Lung (tissue), 11 donors: ENCODE measurements at regions not wholly inside any gene's neighbourhood (a gene's known extent, or its start where the extent isn't known, plus 50 kb on each side); places are given as distances from the start of the nearest gene placed in this dataset.

Source experiments
- ATAC-seq: fragments of 200-7000 bp; cut with Tn5 transposase; one replicate; pipeline ENCODE4 v1.9.1; 2020; ENCODE audit warnings: moderate number of reproducible peaks; ENCODE audit not compliant: insufficient read depth, low FRiP score
- DNase-seq, 3 donors: peaks; one replicate each; pipeline ENCODE4 v3.0.0-alpha.2; 2013 to 2017
- H3K27ac ChIP-seq, 2 donors: one replicate each; pipeline ENCODE4 v1.5.1; 2013; ENCODE audit warnings: mild to moderate bottlenecking in 2 of 2, moderate library complexity in 2 of 2, control low read depth in 1 of 2, inconsistent platforms in 1 of 2, low read depth in 1 of 2, low read length in 1 of 2
- H3K27me3 ChIP-seq, 3 donors: one replicate each; pipeline ENCODE4 v1.5.1; 2013; ENCODE audit warnings: low read length in 2 of 3; ENCODE audit not compliant: control insufficient read depth in 3 of 3, insufficient read depth in 3 of 3
- H3K36me3 ChIP-seq, 4 donors: one replicate each; pipeline ENCODE4 v1.5.1; 2013; ENCODE audit warnings: low read length in 4 of 4, mild to moderate bottlenecking in 1 of 4, moderate library complexity in 1 of 4; ENCODE audit not compliant: control insufficient read depth in 4 of 4, insufficient read depth in 4 of 4
- H3K4me1 ChIP-seq, 5 donors: one replicate each; pipeline ENCODE4 v1.5.1; 2013; ENCODE audit warnings: low read length in 5 of 5, mild to moderate bottlenecking in 2 of 5, moderate library complexity in 1 of 5; ENCODE audit not compliant: control insufficient read depth in 5 of 5, insufficient read depth in 5 of 5
- H3K4me3 ChIP-seq: one replicate; pipeline ENCODE4 v1.5.1; 2013; ENCODE audit warnings: mild to moderate bottlenecking, control low read depth, moderate library complexity
- H3K9ac ChIP-seq, 2 donors: one replicate each; pipeline ENCODE4 v1.5.1; 2013; ENCODE audit warnings: low read length in 2 of 2, control low read depth in 1 of 2; ENCODE audit not compliant: insufficient read depth in 1 of 2
- H3K9me3 ChIP-seq, 4 donors: one replicate each; pipeline ENCODE4 v1.5.1; 2013; ENCODE audit warnings: low read length in 3 of 4, mild to moderate bottlenecking in 1 of 4, moderate library complexity in 1 of 4; ENCODE audit not compliant: control insufficient read depth in 4 of 4, insufficient read depth in 3 of 4
- WGBS, 2 donors: extraction: QIAGEN DNeasy Blood & Tissue Kit; methylation state at CpG; one replicate each; pipeline ENCODE4 v1.1.7; 2013; 5-methylcytosine and 5-hydroxymethylcytosine counted together
- TF ChIP-seq, protein P1 (sequence below): IDR thresholded peaks from 2 replicates; pipeline ENCODE4 v1.5.1; 2012; ENCODE audit warnings: mild to moderate bottlenecking; ENCODE audit errors: control extremely low read depth, extremely low read depth
- donor health status: control.
- donor health status: control.
- donor health status: Bipolar disorder and iron deficiency.
- donor health status: healthy.
- donor health status: DM: yes; HTN: yes; CAD: no.

DNA sequence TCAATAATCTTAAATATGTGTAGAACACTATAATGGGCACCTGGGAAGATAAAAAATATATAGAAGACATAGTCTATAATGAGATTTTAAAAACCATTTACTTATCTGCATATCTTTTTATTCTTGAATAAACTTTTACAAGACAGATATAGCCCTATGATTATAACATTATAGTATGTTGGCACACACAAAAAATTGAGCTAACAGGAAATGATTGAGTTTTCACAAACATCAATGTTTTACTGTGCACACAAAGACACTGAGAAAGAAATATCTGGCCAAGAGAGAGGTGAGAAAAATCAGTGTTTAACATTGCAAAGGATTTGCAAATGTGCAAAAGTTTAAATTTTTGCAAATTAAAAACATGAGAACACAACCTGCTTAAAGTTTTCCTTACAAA lies 124.3 kb downstream of the BBS10 start:
- ATAC-seq: no peak
- Histone ChIP-seq H3K4me1 (peaks cover 0 to 4% (median 0%) of the 10 kb centered on the region in 5 donors), H3K9me3 (peaks cover 0 to 2% (median 0%) of the 10 kb centered on the region in 4 donors), H3K4me3 (no peak overlapping the region), H3K9ac (no peak overlapping the region), H3K27ac (no peak overlapping the region), H3K36me3 (no peaks in the 10 kb centered on the region), H3K27me3 (no peaks in the 10 kb centered on the region)
- no peak for DNase-seq
- TF ChIP-seq, protein P1, sequence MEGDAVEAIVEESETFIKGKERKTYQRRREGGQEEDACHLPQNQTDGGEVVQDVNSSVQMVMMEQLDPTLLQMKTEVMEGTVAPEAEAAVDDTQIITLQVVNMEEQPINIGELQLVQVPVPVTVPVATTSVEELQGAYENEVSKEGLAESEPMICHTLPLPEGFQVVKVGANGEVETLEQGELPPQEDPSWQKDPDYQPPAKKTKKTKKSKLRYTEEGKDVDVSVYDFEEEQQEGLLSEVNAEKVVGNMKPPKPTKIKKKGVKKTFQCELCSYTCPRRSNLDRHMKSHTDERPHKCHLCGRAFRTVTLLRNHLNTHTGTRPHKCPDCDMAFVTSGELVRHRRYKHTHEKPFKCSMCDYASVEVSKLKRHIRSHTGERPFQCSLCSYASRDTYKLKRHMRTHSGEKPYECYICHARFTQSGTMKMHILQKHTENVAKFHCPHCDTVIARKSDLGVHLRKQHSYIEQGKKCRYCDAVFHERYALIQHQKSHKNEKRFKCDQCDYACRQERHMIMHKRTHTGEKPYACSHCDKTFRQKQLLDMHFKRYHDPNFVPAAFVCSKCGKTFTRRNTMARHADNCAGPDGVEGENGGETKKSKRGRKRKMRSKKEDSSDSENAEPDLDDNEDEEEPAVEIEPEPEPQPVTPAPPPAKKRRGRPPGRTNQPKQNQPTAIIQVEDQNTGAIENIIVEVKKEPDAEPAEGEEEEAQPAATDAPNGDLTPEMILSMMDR: no peak

- H3K36me3 ChIP-seq: no peaks in the 10 kb centered on the region
- H3K27me3 ChIP-seq: no peaks in the 10 kb centered on the region
- H3K4me1 ChIP-seq: peaks cover 0 to 12% (median 0%) of the 10 kb centered on the region in 5 donors
- TF ChIP-seq, protein P1: no peak
- no peak for DNase-seq
- no peak for ATAC-seq
- H3K9ac ChIP-seq: no peak overlapping the region
- H3K9me3 ChIP-seq: no peaks in the 10 kb centered on the region
- no peak overlapping the region for H3K27ac ChIP-seq
- 27 to 50% methylated on average over 1 of the region's 1 CpG for WGBS, 2 donors
- H3K4me3 ChIP-seq: no peak overlapping the region
These were observed 127.2 kb downstream of the BBS10 start for GRCh38 chr12:76220980-76221379.

DNA sequence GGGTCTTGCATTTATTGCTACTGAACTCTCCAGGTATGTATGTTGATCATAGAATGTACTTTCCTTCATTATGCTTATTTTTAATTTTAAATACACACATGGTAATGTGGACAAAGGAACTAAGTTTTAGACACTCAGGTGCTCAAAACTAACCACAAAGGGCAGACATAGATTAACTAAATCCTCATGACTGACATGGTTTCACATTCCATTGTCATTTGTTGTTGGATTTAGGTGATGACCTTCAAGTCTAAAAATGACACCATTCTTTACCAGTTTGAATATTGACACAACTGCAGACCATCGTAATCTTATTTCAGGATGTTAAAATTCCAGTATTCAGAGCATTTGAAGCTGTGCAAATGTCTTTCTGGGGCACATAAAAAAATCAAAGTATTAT lies 128.4 kb downstream of the BBS10 start:
- WGBS, 2 donors: 78 to 85% methylated on average over 1 of the region's 1 CpG
- Histone ChIP-seq H3K27ac (no peak overlapping the region), H3K4me1 (peaks cover 0 to 12% (median 0%) of the 10 kb centered on the region in 5 donors), H3K36me3 (no peaks in the 10 kb centered on the region), H3K9ac (no peak overlapping the region), H3K9me3 (no peaks in the 10 kb centered on the region), H3K27me3 (no peaks in the 10 kb centered on the region), H3K4me3 (no peak overlapping the region)
- TF ChIP-seq, protein P1: no peak
- no peak for DNase-seq
- no peak for ATAC-seq
